HCT116 (cell line): ENCODE measurements at regions not wholly inside any gene's neighbourhood (a gene's known extent, or its start where the extent isn't known, plus 50 kb on each side); places are given as distances from the start of the nearest gene placed in this dataset.

Source experiments
- CTCF ChIP-seq, 3 experiments: fragments of 200-600 bp in 1 of 3; sonication (generic) in 1 of 3; IDR thresholded peaks in 2 of 3; conservative IDR thresholded peaks in 1 of 3; 2 replicates each; pipeline ENCODE4 v1.5.1; 2012 to 2017; ENCODE audit warnings: low read depth in 2 of 3, low read length in 2 of 3, antibody characterized with exemption in 1 of 3, borderline replicate concordance in 1 of 3, control low read depth in 1 of 3, mild to moderate bottlenecking in 1 of 3, mixed read lengths in 1 of 3, mixed run types in 1 of 3, moderate library complexity in 1 of 3; ENCODE audit not compliant: insufficient read depth in 1 of 3
- POLR2A ChIP-seq: IDR thresholded peaks from 2 replicates; pipeline ENCODE4 v1.7.0; 2011; ENCODE audit warnings: borderline replicate concordance; ENCODE audit not compliant: insufficient read depth, insufficient read length; ENCODE audit errors: extremely low read depth
- POLR2AphosphoS5 ChIP-seq: IDR thresholded peaks from 2 replicates; pipeline ENCODE4 v1.6.1; 2011; ENCODE audit warnings: mild to moderate bottlenecking, low read depth, low read length, moderate library complexity
- RAD21 ChIP-seq: IDR thresholded peaks from 2 replicates; pipeline ENCODE4 v1.6.1; 2012; ENCODE audit warnings: low read depth, mild to moderate bottlenecking
- SIN3A ChIP-seq: IDR thresholded peaks from 2 replicates; pipeline ENCODE4 v1.6.1; 2012; ENCODE audit warnings: low read depth

- TF ChIP-seq POLR2A (no peak), SIN3A (no peak), RAD21 (no peak), CTCF (IDR thresholded peaks at IDR 0.05 in 2 of 3, conservative IDR thresholded peaks at IDR 0.05 in 1 of 3; ENCODE audit: borderline replicate concordance in 1 of 3, insufficient read depth in 1 of 3, low read depth in 2 of 3, low read length in 2 of 3) (no peak), POLR2AphosphoS5 (no peak)
Observed at GRCh38 chr17:6208608-6209180, 138.5 kb downstream of the WSCD1 start.
